H9 (cell line): ENCODE measurements at regions not wholly inside any gene's neighbourhood (a gene's known extent, or its start where the extent isn't known, plus 50 kb on each side); places are given as distances from the start of the nearest gene placed in this dataset.

Experiments used
- DNase-seq: peaks from one replicate; pipeline ENCODE4 v3.0.0-alpha.2; 2017
- H2AFZ ChIP-seq: one replicate; pipeline ENCODE4 v1.6.1; 2013; ENCODE audit warnings: mild to moderate bottlenecking, low read length, control low read depth, moderate library complexity
- H2AK5ac ChIP-seq: 2 replicates; pipeline ENCODE4 v1.6.1; 2013; ENCODE audit warnings: low read length, control low read depth, mixed read lengths; ENCODE audit not compliant: insufficient read length
- H2BK120ac ChIP-seq: one replicate; pipeline ENCODE4 v1.6.1; 2013; ENCODE audit warnings: low read depth, mild to moderate bottlenecking, low read length, control low read depth, inconsistent platforms; ENCODE audit not compliant: poor library complexity, severe bottlenecking
- H2BK12ac ChIP-seq: 2 replicates; pipeline ENCODE4 v1.6.1; 2013; ENCODE audit warnings: low read length, control low read depth, mixed read lengths, low read depth; ENCODE audit not compliant: insufficient read length
- H2BK15ac ChIP-seq: 2 replicates; pipeline ENCODE4 v1.6.1; 2013; ENCODE audit warnings: low read depth, low read length, control low read depth
- H2BK20ac ChIP-seq: one replicate; pipeline ENCODE4 v1.6.1; 2013; ENCODE audit warnings: low read depth, mild to moderate bottlenecking, low read length, control low read depth, inconsistent platforms; ENCODE audit not compliant: poor library complexity, severe bottlenecking
- H2BK5ac ChIP-seq: 2 replicates; pipeline ENCODE4 v1.6.1; 2013; ENCODE audit warnings: low read length, control low read depth, mixed read lengths; ENCODE audit not compliant: insufficient read length
- H3K14ac ChIP-seq: 2 replicates; pipeline ENCODE4 v1.6.1; 2013; ENCODE audit warnings: low read length, control low read depth; ENCODE audit not compliant: insufficient read depth
- H3K18ac ChIP-seq: 2 replicates; pipeline ENCODE4 v1.6.1; 2013; ENCODE audit warnings: low read depth, mild to moderate bottlenecking, mixed read lengths, low read length, control low read depth; ENCODE audit not compliant: insufficient read length
- H3K23ac ChIP-seq: 2 replicates; pipeline ENCODE4 v1.6.1; 2013; ENCODE audit warnings: low read length, control low read depth, mixed read lengths, low read depth; ENCODE audit not compliant: insufficient read length
- H3K23me2 ChIP-seq: 2 replicates; pipeline ENCODE4 v1.6.1; 2013; ENCODE audit warnings: low read depth, mild to moderate bottlenecking, mixed read lengths, low read length, control low read depth; ENCODE audit not compliant: insufficient read length, poor library complexity, severe bottlenecking
- H3K27ac ChIP-seq: 2 replicates; pipeline ENCODE4 v1.5.1; 2013; ENCODE audit warnings: low read length, control low read depth, mixed read lengths, low read depth; ENCODE audit not compliant: insufficient read length
- H3K27me3 ChIP-seq: 2 replicates; pipeline ENCODE4 v1.6.1; 2013; ENCODE audit warnings: low read length, control low read depth, inconsistent platforms; ENCODE audit not compliant: insufficient read depth
- H3K4ac ChIP-seq: 2 replicates; pipeline ENCODE4 v1.6.1; 2013; ENCODE audit warnings: low read depth, mild to moderate bottlenecking, control low read depth, inconsistent platforms, low read length, moderate library complexity
- H3K4me1 ChIP-seq: 2 replicates; pipeline ENCODE4 v1.6.1; 2013; ENCODE audit warnings: low read length, control low read depth, inconsistent platforms; ENCODE audit not compliant: insufficient read depth
- H3K4me2 ChIP-seq: 2 replicates; pipeline ENCODE4 v1.6.1; 2013; ENCODE audit warnings: low read length, control low read depth, mixed read lengths; ENCODE audit not compliant: insufficient read length, insufficient read depth
- H3K56ac ChIP-seq: 2 replicates; pipeline ENCODE4 v1.6.1; 2013; ENCODE audit warnings: low read depth, mild to moderate bottlenecking, mixed read lengths, low read length, control low read depth; ENCODE audit not compliant: insufficient read length
- H3K79me1 ChIP-seq: 2 replicates; pipeline ENCODE4 v1.6.1; 2013; ENCODE audit warnings: low read depth, mild to moderate bottlenecking, moderate library complexity, low read length, control low read depth, inconsistent platforms; ENCODE audit not compliant: insufficient read depth, poor library complexity, severe bottlenecking
- H3K79me2 ChIP-seq: 2 replicates; pipeline ENCODE4 v1.6.1; 2013; ENCODE audit warnings: low read length, control low read depth, inconsistent platforms; ENCODE audit not compliant: insufficient read depth
- H3K9ac ChIP-seq: 2 replicates; pipeline ENCODE4 v1.6.1; 2013; ENCODE audit warnings: low read length, control low read depth, mixed read lengths; ENCODE audit not compliant: insufficient read length; ENCODE audit errors: extremely low read depth
- H3K9me3 ChIP-seq: one replicate; pipeline ENCODE4 v1.6.1; 2013; ENCODE audit warnings: low read depth, low read length, inconsistent platforms; ENCODE audit not compliant: control insufficient read depth
- H3T11ph ChIP-seq: one replicate; pipeline ENCODE4 v1.6.1; 2013; ENCODE audit warnings: mild to moderate bottlenecking, low read length, control low read depth, inconsistent platforms
- H4K20me1 ChIP-seq: one replicate; pipeline ENCODE4 v1.6.1; 2013; ENCODE audit not compliant: control insufficient read depth, insufficient read length, insufficient read depth
- H4K5ac ChIP-seq: 2 replicates; pipeline ENCODE4 v1.6.1; 2013; ENCODE audit warnings: low read depth, mild to moderate bottlenecking, mixed read lengths, low read length, control low read depth; ENCODE audit not compliant: insufficient read length
- H4K8ac ChIP-seq: replicated peaks from 2 replicates; pipeline ENCODE4 v1.6.1; 2013; ENCODE audit warnings: low read length, control low read depth, mixed read lengths, low read depth; ENCODE audit not compliant: insufficient read length
- H4K91ac ChIP-seq: 2 replicates; pipeline ENCODE4 v1.6.1; 2013; ENCODE audit warnings: low read depth, mild to moderate bottlenecking, moderate library complexity, mixed read lengths, low read length, control low read depth; ENCODE audit not compliant: insufficient read length
- H3K27ac Mint-ChIP-seq, 3 experiments: 2 replicates in 2 of 3; 3 replicates in 1 of 3; pipeline ENCODE4 v1.8.0; 2020 to 2021; ENCODE audit warnings: mixed read lengths in 3 of 3, mild to moderate bottlenecking in 1 of 3, moderate library complexity in 1 of 3
- H3K27me3 Mint-ChIP-seq: 2 replicates; pipeline ENCODE4 v1.8.0; 2021; ENCODE audit warnings: low read depth, mild to moderate bottlenecking, moderate library complexity, mixed read lengths
- H3K36me3 Mint-ChIP-seq, 3 experiments: 2 replicates in 2 of 3; 3 replicates in 1 of 3; pipeline ENCODE4 v1.8.0; 2020 to 2021; ENCODE audit warnings: low read depth in 3 of 3, mixed read lengths in 3 of 3; ENCODE audit not compliant: insufficient read depth in 1 of 3
- H3K4me1 Mint-ChIP-seq, 2 experiments: 2 replicates each; pipeline ENCODE4 v1.8.0; 2020; ENCODE audit warnings: mixed read lengths in 2 of 2
- H3K4me3 Mint-ChIP-seq, 2 experiments: 2 replicates in 1 of 2; 3 replicates in 1 of 2; pipeline ENCODE4 v1.8.0; 2020 to 2021; ENCODE audit warnings: mild to moderate bottlenecking in 2 of 2, mixed read lengths in 2 of 2, moderate library complexity in 1 of 2
- H3K9me3 Mint-ChIP-seq, 2 experiments: 2 replicates in 1 of 2; 3 replicates in 1 of 2; pipeline ENCODE4 v1.8.0; 2020; ENCODE audit warnings: mild to moderate bottlenecking in 2 of 2, mixed read lengths in 2 of 2, moderate library complexity in 1 of 2
- WGBS: extraction: QIAGEN DNeasy Blood & Tissue Kit; methylation state at CpG from one replicate; pipeline ENCODE4 v1.1.7; 2013; ENCODE audit warnings: missing lambda C conversion rate, low lambda C conversion rate, mixed read lengths; ENCODE audit not compliant: insufficient read length; ENCODE audit errors: extremely low coverage; 5-methylcytosine and 5-hydroxymethylcytosine counted together
- TF ChIP-seq, protein P1 (sequence below): fragments of 200-600 bp; sonication (generic); conservative IDR thresholded peaks from 3 replicates; pipeline ENCODE4 v1.8.0; 2021; ENCODE audit warnings: antibody characterized with exemption, mild to moderate bottlenecking

DNA sequence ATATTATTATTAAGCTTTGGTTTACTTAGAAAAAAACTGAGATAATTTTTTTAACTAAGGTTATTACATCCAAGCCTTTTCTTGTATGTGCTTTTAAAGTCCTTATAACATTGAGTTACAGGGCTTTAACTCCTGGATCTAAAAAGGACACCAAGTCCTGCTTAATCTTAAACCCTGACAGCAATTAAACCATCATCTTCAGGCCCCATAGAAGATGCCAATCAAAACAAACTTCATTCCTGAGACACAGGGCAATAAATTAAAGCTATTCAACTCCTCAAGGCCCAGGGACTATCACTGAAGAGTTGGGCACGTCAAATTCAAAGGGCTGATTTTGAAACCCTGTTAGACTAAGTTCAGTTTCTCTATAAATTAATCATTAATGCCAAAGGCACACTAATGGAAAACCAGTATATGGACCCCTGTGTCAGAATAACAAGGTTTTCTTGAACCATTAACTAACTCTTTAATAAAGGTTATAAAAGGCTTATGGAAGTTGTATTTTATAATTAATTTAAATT, 1152.6 kb downstream of the NSUN3 start:
- H2BK15ac ChIP-seq, result no peak overlapping the region
- no CpG with 5 or more reads among the region's 1 CpG for WGBS
- no peak overlapping the region for H2BK120ac ChIP-seq
- H3K4ac ChIP-seq, result no peak overlapping the region
- no peak overlapping the region for H3K27ac ChIP-seq
- no peaks in the 10 kb centered on the region for H4K20me1 ChIP-seq
- Mint-ChIP-seq H3K36me3 (peaks cover 19 to 28% (median 20%) of the 10 kb centered on the region in 3 experiments), H3K4me3 (no peak overlapping the region), H3K9me3 (peaks cover 16 to 22% of the 10 kb centered on the region in 2 experiments), H3K27me3 (no peaks in the 10 kb centered on the region), H3K27ac (no peak overlapping the region), H3K4me1 (peaks cover 8 to 9% of the 10 kb centered on the region in 2 experiments)
- no peak overlapping the region for H3K23ac ChIP-seq
- H4K8ac ChIP-seq, result no peak overlapping the region
- H3K4me2 ChIP-seq, result no peak overlapping the region
- H2AFZ ChIP-seq, result no peak overlapping the region
- no peaks in the 10 kb centered on the region for H3K79me1 ChIP-seq
- H2BK12ac ChIP-seq, result no peak overlapping the region
- H3K79me2 ChIP-seq, result no peaks in the 10 kb centered on the region
- no peak overlapping the region for H3T11ph ChIP-seq
- no peak overlapping the region for H2AK5ac ChIP-seq
- H3K56ac ChIP-seq, result no peak overlapping the region
- H3K27me3 ChIP-seq, result no peaks in the 10 kb centered on the region
- no peaks in the 10 kb centered on the region for H3K4me1 ChIP-seq
- H4K91ac ChIP-seq, result no peak overlapping the region
- H2BK20ac ChIP-seq, result no peak overlapping the region
- no peaks in the 10 kb centered on the region for H3K9me3 ChIP-seq
- TF ChIP-seq, protein P1, sequence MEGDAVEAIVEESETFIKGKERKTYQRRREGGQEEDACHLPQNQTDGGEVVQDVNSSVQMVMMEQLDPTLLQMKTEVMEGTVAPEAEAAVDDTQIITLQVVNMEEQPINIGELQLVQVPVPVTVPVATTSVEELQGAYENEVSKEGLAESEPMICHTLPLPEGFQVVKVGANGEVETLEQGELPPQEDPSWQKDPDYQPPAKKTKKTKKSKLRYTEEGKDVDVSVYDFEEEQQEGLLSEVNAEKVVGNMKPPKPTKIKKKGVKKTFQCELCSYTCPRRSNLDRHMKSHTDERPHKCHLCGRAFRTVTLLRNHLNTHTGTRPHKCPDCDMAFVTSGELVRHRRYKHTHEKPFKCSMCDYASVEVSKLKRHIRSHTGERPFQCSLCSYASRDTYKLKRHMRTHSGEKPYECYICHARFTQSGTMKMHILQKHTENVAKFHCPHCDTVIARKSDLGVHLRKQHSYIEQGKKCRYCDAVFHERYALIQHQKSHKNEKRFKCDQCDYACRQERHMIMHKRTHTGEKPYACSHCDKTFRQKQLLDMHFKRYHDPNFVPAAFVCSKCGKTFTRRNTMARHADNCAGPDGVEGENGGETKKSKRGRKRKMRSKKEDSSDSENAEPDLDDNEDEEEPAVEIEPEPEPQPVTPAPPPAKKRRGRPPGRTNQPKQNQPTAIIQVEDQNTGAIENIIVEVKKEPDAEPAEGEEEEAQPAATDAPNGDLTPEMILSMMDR, result no peak
- H3K14ac ChIP-seq, result no peak overlapping the region
- H4K5ac ChIP-seq, result no peak overlapping the region
- no peak overlapping the region for H2BK5ac ChIP-seq
- no peak for DNase-seq
- H3K23me2 ChIP-seq, result no peaks in the 10 kb centered on the region
- H3K18ac ChIP-seq, result no peak overlapping the region
- H3K9ac ChIP-seq, result no peak overlapping the region
